Activated CD4-positive, alpha-beta T cell treated with anti-CD3 and anti-CD28 coated beads for 4 hours (primary cell): ENCODE measurements at regions not wholly inside any gene's neighbourhood (a gene's known extent, or its start where the extent isn't known, plus 50 kb on each side); places are given as distances from the start of the nearest gene placed in this dataset.

Source experiments
- DNase-seq, 2 donors: peaks; one replicate each; pipeline ENCODE4 v3.0.0-alpha.2; 2020

DNA sequence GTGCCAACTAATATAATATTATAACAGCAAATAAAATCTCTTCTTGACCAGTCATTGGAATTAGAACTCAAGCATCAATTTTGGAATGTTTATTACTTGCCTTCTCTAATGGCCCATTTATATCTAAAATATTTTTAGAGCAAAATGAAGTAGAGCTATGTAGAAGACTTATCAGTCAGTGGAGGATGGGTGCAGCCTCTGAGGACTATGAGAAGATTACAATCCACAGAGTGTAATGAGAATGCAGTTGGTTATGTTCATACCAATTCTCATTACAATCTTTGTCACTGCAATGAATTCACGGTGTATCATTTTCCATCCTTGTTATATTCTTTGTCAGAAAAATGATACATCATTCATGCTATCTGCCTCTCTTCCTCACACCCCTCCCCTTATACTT, 878.1 kb downstream of the CENPC start:
- DNase-seq = no peak

DNA sequence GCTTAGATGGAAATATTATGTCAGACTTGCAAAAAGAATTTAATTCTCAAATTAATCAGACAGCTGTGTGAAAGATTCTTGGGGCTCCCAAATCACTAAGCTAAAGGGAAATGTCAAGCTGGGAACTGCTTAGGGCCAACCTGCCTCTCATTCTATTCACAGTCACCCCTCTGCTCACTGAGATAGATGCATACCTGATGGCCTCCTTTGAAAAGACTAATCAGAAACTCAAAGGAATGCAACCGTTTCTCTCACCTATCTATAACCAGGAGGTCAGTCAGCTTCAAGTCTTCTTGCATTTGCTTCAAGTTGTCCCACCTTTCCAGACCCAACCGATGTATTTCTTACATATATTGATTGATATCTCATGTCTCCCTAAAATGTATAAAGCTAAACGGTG, 882.7 kb downstream of the CENPC start:
- no peak for DNase-seq

DNA sequence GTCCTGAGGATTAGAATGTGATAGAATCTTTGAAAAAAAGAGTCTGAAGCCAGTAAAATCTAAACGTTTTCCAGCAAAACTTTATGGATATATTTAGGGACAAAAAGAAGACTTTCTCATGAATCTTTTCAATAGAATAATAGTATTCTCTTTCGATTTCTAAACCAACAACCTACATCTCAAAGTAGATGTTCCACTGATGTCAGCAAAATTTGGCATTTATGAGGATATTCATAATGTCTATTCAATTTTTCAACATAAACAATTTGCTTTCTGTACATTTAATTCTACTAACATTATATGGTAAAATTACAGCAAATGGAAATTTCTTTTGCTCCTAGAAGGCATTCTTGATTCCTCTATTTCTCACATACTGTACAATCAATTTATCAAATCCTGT, 886.5 kb downstream of the CENPC start:
- DNase-seq = no peak

DNA sequence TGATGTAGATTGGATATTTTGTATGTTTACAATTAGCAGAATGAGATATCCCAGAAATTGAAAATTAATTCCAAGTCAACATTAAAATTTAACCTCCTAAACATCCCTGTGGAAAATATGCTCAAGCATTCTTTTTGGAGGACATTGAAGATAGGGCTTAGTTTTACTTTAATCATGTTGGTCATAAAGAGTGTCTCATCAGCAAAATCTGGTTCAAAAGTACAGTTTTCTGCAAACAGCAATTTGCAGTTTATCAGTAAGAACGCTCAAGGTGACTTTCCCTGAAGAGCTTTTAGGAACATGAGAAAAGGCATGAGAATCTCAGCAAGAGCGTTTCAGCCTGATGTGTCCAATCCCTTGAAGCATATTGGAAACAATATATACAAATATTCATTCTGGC, 889.8 kb downstream of the CENPC start:
- no peak for DNase-seq

DNA sequence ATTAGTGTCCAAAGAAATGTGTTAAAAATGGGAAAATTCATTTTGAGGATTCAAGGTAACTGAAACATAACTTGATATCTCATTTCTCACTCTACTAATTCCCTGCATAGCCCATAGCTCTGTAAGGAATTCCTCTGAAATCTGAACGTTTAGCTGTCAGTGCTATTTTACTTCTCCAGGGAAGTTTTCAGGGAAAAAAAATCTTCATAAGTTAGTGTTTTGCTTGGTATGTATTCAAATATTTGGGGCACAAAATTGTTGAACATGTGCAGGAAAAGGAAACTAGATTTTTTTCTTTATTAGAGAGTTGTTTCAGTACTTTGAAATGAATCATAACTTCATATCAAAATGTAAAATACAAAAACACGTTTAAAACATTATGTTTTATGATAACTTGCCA, 891.4 kb downstream of the CENPC start:
- DNase-seq = no peak

DNA sequence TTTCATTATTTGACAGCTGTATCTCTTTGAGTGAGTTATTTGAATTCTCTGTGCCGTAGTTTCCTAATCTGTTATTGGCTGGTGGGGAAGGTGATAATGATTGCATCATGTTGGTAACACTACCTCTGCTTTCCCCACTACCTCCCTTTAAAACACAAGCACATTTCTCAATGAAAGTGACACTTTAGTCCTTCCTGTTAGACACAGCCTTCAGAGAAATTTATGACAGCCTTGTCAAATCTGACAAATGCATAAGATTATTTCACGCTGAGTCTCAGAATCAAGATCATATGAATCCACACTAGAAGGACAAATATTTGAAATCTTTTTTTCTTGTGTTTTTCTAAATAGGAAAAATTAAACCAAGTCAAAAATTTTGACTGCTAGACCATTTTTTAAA, 896.1 kb downstream of the CENPC start:
- no peak for DNase-seq

DNA sequence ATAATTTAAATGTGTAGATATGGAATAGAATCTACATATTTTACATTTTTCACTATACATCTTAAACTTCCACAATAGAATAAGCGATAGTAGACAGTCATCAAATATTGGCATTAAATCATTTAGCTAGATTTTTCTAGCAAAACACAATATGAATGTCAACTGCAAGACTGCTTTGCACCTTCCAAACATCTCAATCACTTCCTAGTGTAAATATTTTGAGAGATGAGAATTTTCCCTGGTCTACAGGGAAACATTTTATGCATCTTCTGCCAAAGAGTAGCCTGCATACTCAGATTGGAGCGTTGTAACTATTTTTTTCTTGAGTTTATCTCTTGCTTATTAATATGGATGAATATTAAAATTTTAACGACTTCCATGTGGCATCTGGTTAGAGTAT, 897.4 kb downstream of the CENPC start:
- DNase-seq = no peak

DNA sequence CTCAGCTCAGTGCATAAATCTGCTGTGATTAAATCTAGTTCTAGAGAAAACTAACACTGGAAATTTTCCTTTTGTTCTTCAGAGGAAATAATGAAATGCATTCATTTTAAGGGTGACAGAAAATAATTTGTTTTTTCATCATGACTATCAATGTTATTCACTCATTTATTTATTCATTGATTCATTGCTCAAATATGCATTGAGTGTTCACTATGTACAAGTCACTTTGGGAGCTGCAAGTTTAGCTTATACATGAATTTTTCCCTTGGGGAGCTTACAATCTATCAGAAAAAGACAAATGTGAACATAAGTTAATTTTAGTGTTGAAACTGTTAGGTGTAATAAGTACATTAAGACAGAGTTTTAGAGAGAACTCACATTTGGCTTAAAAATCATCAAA, 897.8 kb downstream of the CENPC start:
- DNase-seq = no peak

DNA sequence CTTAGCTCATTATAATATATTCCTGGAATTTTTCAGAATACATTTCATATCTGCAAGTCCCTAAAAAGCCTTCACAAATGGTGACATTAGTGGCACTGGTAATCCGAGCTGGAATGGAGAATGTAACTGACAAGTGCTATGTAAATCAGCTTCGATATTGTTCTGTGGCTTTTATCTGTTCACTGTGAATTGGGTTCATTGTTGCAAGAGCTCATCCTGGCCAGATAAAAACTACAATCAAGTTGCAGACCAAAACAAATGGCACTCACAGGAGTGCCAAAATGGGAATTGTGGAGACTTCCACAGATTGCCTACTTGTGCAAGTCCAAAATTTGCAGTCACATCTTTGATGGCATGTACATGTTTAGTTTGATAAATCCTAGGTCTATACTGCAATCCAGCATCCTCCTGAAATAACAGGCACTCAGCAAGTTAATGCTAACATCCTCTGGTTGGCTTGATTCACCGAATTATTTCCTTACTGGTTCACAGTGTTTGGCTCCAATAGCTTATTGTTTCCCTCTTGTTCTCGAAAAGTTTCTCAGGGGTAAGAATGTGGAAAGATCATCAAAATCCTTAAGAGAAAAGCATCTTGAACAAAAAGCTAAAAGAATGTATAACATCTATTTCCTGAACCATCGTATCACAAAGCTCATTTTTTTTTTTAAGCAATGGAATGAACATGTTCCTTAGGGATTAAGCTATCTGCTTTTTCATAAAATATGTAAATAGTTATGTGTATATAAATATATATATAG, 904.9 kb downstream of the CENPC start:
- no peak for DNase-seq

DNA sequence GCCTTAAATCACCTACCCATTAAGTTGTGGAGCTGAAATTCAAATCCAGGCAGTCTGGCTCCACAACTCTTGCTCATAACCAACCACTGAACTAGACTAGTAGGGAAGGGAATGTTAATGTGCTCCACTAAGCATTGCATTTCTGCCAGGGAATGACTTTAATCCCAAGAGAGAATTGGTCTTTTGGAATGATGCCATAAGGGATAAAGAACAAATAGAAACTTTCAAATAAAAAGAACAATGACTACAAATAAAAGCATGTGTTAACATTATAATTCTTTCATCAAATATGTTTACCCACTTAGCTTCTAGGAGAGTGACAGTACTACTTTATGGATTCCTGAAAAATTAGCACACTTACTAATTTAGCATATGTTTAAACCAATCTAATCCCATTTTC, 905.9 kb downstream of the CENPC start:
- no peak for DNase-seq

DNA sequence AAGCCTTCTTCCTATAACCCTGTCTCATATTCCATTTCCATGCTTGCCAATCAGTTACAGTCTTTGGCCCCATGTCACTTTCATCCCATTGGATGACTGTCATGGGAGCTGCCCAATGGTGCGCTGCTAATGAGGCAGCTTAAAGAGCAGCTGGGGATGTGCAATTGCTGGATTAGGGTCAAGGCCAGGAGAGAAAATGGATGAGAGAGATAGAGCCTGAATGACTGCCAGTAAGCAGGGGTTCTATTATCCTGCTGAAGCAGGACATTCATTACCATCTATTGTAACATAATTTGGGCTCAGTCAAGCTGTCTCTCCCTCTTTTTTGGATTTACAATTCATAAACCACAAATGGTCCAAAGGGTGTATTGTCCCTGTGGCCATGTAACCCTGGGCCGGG, 909.0 kb downstream of the CENPC start:
- DNase-seq = no peak

DNA sequence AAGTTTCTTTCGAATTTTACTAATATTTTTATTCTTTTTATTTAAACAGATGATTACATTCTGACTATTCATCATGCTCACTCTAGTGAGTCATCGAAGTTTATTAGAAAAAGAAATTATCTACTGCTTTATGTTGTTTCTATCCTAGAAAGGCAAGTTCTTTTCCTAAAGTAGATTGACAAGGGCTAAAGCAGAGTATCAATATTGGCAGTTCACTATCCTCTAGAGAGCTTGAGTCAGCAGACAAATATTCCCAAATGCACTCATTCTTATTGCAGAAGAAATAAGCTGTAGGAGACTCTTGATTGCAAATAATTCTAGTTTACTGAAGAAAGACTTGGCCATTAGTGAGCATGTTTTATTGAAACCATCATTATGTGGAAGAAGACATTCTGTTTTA, 911.8 kb downstream of the CENPC start:
- no peak for DNase-seq

DNA sequence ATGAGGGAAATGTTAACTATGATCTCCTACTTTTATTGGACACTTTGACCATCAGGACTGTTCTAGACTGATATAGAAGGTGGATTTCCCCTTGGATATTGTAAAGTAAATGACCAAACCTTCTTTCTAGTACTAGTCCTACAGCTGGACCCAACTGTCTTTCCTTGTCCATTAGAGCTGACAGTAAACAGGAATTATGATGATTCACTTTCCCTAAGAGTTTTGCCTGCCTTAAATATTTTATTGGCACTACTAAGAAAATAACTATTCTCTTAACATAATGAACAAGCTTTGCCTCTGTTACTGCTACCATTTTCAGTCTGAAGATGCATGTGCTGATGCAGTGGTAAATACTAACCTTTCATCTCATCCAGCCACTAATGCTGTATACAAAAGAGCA, 915.4 kb downstream of the CENPC start:
- no peak for DNase-seq

DNA sequence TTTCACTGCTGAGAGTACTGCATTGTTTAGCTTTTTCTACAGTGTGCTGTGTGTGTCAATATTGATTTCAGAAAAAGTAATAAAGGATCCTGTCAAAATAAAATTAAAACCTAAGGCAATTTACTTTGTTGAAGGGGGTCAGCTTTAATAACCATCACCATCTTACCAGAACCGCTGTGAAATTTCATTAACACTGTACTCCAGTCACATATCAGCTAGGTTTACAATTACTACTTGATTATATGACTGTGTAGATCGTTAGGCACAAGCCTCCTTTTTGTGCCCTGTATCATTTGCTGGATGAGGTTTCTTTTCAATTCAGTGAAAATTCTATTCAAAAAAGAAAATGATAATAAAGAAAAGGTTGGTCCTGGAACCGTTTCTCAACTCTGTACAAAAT, 917.2 kb downstream of the CENPC start:
- no peak for DNase-seq

DNA sequence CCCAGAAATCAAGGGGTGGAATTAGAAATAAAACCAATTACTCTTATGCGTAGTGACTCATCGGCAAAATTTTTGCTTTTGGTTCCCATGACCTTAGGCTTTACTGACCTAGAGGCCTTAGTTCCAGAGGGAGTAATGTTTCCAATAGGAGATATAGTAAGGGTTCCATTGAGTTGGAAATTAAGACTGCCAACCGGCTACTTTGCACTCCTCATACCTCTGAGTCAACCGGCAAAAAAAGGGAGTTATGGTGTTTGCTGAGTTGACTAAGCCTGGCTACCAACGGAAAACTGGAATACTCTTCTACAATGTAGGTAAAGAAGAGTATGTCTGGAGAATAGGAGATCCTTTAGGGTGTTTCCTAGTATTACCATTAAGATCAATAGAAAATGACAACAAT, 919.8 kb downstream of the CENPC start:
- DNase-seq = no peak

DNA sequence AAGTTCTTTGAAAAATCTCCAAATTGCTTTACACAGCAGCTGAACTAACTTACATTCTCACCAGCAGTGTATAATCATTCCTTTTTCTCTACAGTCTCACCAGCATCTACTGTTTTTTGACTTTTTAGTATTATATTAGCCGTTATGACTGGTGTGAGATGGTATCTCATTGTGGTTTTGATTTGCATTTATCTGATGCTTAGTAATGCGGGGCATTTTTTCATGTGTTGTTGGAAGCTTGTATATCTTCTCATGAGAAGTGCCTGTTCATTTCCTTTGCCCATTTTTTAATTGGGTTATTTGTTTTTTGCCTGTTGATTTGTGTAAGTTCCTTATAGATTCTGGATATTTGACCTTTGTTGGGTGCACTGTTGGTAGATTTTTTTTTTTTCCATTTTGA, 931.7 kb downstream of the CENPC start:
- no peak for DNase-seq

DNA sequence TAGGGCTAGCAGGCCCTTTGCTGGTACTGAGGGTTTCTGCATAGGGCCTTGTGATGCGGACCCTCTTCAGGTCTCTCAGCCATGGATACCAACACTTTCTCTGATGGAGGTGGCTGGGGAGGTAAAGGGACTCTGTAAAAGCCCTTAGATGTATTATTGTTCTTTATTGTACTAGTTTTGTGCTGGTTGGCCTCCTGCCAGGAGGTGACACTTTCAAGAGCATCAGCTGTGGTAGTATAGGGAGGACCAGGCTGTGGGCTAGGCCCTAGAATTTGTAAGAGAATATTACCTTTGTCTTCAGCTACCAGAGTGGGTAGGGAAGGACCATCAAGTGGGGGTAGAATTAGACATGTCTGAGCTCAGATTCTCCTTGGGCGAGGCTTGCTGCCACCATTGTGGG, 936.3 kb downstream of the CENPC start:
- no peak for DNase-seq

DNA sequence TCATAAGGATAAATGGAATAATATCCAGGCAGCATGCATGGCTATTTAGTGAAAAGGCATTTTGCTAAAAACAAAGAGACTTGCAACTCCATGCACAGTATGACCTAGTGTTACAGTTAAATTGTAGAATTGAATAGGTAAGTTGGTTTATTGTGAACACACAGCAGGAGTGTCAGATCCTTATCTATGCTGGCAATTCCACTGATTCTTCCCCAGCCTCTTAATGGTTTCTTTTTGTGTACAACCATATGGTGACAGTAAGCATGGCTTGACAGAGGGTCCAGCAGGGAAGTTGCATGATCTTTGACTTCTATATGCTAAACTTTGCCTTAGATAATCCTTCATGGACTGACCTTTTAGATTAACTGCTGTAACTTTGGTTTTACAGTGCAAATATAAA, 936.6 kb upstream of the EPHA5 start:
- DNase-seq = no peak

DNA sequence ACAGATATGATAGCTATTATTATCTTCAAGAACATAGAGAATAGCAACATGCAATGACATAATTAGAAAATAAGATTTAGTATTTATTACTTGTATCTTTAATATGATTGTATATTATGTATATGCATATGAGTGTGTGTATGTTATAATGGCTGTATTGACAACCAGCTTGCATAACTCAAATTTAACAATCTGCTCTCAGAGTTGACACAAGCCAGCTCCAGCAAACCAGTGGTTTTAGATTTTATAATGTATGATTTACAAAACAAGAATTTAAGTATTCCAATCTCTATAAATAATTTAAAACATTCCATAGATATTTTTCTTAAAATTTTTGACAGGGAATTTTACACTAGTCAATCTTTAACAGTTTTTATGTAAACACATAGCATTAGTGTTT, 935.9 kb upstream of the EPHA5 start:
- no peak for DNase-seq

DNA sequence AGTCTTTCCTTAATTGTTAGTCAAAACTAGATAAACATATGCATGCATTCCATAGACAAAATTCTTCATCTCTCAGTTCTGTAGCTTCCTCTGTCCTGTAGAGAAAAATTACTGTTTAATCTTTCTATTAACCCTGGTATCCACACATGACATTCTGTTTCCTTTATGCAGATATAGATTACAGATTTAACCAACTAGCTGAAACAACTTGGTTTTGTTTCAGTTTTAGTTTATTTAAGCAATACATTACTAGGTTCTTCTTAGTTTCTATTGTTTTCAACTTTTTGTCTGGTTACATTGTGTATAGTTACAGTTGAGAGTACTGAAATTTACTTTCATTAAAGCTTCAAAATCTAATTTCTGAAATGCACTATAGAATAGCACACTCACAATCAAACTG, 933.9 kb upstream of the EPHA5 start:
- no peak for DNase-seq

DNA sequence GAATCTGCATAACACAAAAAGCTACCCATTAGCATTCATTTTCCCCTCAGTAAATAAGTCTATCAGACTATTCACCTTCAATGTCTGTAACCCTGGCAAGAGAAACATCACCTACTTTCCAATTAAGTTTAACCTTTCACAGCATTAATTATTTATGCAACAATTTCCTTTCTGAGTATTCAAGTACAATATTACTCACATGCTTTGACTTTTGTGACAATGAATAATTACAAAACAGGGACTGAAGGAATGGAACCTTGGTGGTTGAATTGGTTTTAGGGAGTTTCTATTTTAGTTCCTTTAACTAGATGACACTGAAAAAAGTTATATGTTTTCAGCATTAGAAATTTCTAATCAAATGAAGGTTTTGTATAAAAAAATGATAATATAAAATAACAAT, 932.3 kb upstream of the EPHA5 start:
- DNase-seq = no peak

DNA sequence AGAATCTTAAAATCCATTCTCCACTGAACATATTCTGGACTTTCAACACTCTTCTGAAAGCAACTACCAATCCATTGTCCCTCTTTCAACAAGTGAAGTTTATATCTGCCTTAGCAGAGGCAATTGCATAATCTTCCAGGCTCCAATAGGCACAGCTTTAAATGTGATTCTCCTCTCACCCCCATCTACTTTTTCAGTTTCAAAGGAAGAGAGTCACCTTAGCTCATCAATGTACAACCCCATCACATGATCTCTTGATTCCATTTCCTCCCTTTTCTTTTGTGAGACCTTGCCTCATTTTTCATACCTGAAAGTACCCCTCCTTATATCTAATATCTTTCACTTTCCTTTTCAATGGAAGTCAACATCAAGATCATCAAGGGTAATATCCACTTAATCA, 921.7 kb upstream of the EPHA5 start:
- no peak for DNase-seq

DNA sequence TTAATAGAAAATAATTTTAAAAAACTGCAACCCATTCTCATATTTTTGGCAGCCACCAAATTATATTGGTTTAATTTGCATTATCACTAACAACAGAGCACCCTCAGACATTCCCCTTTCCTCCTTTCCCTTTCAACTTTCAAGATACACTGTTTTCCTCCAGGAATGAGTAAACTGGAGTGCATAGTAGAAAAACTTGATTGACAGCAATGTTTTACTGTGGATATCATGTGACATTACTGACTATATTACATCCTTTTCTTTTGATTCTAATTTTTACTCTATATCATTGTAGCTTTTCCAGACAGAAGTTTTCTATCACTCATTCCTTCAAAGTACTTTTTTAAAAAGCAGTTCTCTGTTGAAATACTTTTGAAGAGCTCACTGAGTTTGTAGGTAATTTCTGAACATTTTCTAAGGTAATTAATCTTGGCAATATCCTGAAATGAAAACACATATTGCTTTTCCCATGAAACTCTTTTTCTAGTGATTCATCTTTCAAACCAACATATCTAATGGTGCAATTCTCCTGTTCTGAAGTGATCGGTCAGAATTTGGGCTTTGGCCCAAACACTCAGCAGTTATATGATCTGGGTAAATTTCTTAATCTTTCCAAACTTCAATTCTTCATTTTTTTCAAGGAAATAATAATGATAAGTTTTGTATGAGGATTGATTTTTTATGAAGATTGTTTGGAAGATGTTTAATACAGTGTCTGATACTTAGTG, 920.4 kb upstream of the EPHA5 start:
- DNase-seq = no peak

DNA sequence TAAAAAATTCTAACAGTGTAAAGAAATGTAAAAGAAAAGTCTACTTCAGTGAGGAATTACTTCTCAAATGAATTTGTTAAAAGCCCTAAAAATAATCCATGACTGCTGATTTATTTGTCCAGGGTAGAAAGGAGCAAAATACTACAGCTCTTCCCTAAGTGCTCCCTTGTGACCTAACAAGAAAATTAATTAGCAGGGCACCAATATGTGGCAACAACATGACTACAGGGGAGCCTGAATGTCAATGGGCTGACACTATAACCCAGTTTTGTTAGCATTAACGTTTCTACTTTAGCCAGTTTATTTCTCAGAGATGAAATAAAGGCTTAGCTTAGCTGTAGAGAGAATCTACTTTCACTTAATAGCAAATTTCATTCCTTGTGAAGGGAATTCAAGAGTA, 918.9 kb upstream of the EPHA5 start:
- no peak for DNase-seq

DNA sequence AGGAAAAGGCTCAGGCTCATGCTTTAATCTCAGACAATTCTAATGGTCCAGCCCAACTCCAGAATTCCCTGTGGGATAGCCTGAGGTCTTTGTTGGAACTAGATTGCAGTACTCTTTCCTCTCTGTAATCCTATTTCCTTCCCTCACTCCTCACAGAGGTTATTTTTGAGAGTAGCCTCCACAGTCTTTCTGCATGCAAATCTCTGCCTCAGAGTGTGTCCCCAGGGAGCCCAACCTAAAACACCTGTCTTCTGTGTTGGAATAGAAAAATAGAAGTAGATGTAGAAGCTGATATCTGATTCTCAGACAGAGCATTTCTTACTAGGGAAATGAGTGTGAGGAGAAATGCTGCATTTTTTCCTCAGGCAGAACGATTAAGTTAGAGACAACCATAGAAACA, 915.5 kb upstream of the EPHA5 start:
- no peak for DNase-seq
